ENCODE measurements at regions not wholly inside any gene's neighbourhood (a gene's known extent, or its start where the extent isn't known, plus 50 kb on each side); places are given as distances from the start of the nearest gene placed in this dataset.

DNA sequence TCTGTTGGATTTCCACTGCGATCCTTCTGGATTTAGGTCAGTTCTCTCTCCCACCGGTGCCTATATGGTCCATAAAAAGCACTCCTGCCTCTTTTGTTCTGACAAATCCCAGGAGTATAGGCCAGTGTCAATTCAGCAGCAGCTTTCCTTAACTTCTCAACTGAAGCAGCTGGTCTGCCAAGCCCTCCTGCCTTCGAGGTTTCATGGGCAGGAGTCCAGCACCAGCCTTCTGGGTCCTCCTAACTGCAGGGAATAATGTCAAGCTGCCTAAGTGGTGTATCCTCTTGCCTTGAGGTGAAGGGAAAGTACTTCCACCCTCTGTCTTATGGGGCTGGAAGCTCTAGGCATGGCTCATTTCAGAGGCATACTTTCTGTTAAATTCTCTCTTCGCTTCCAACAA, 149.4 kb upstream of the NCAM1 start:
- H3K4me1 ChIP-seq (ENCODE audit: insufficient read depth, low read length), result no peaks in the 10 kb centered on the region
- 0% methylated on average over 4 of the region's 4 CpGs for WGBS (ENCODE audit: low lambda C conversion rate)
- ChIA-PET POLR2A (no interaction called here), CTCF (ENCODE audit: low intra/inter-chr PET ratio, low total read pairs) (no interaction called here)
- no TSS peak for BruUV-seq (replicated peaks)
- no peaks in the 10 kb centered on the region for H3K79me2 ChIP-seq (ENCODE audit: insufficient read depth, low read length)
- no peak overlapping the region for H3K4me3 ChIP-seq (replicated peaks in 1 of 3; ENCODE audit: insufficient read depth in 1 of 3, low read depth in 2 of 3, low read length in 3 of 3)
- no peaks in the 10 kb centered on the region for H4K20me1 ChIP-seq (ENCODE audit: insufficient read depth, low read length)
- TF ChIP-seq ZNF431 (CRISPR knock-in tag; IDR thresholded peaks at IDR 0.05; ENCODE audit: borderline replicate concordance, low read depth) (no peak), ZNF788 (CRISPR knock-in tag; IDR thresholded peaks at IDR 0.05; ENCODE audit: borderline replicate concordance) (no peak), ZNF687 (CRISPR knock-in tag; IDR thresholded peaks at IDR 0.05) (no peak), ZNF558 (CRISPR knock-in tag; IDR thresholded peaks at IDR 0.05; ENCODE audit: borderline replicate concordance) (no peak), SRSF4 (IDR thresholded peaks at IDR 0.05; ENCODE audit: low read depth, low read length, poor library complexity, severe bottlenecking) (no peak)
- TF ChIP-seq, protein P1, sequence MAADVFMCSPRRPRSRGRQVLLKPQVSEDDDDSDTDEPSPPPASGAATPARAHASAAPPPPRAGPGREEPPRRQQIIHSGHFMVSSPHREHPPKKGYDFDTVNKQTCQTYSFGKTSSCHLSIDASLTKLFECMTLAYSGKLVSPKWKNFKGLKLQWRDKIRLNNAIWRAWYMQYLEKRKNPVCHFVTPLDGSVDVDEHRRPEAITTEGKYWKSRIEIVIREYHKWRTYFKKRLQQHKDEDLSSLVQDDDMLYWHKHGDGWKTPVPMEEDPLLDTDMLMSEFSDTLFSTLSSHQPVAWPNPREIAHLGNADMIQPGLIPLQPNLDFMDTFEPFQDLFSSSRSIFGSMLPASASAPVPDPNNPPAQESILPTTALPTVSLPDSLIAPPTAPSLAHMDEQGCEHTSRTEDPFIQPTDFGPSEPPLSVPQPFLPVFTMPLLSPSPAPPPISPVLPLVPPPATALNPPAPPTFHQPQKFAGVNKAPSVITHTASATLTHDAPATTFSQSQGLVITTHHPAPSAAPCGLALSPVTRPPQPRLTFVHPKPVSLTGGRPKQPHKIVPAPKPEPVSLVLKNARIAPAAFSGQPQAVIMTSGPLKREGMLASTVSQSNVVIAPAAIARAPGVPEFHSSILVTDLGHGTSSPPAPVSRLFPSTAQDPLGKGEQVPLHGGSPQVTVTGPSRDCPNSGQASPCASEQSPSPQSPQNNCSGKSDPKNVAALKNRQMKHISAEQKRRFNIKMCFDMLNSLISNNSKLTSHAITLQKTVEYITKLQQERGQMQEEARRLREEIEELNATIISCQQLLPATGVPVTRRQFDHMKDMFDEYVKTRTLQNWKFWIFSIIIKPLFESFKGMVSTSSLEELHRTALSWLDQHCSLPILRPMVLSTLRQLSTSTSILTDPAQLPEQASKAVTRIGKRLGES (CRISPR knock-in tag; IDR thresholded peaks at IDR 0.05; ENCODE audit: borderline replicate concordance), result no peak
- TF ChIP-seq, protein P2, sequence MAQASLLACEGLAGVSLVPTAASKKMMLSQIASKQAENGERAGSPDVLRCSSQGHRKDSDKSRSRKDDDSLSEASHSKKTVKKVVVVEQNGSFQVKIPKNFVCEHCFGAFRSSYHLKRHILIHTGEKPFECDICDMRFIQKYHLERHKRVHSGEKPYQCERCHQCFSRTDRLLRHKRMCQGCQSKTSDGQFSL (CRISPR knock-in tag; IDR thresholded peaks at IDR 0.05), result no peak
- no peaks in the 10 kb centered on the region for H3K27me3 ChIP-seq (ENCODE audit: control insufficient read depth in 1 of 2, insufficient read depth in 2 of 2, low read length in 2 of 2)
- no peak overlapping the region for H3K9ac ChIP-seq (ENCODE audit: insufficient read depth, low read depth, low read length)
- ATAC-seq, result no peak
- no peak for DNase-seq (ENCODE audit: low spot score)
- H3K36me3 ChIP-seq (replicated peaks in 1 of 2; ENCODE audit: control insufficient read depth in 1 of 2, insufficient read depth in 2 of 2, low read length in 2 of 2), result no peaks in the 10 kb centered on the region
- in situ Hi-C loops (cut with HindIII; ENCODE audit: extremely low pct_ligation_motif_present, low pct_unique_long_range_greater_than_20kb) (no loop called here), intact Hi-C loops (cut with micrococcal nuclease; ENCODE audit: unreplicated experiment) (no loop called here)
- no peaks in the 10 kb centered on the region for H3K9me3 ChIP-seq (ENCODE audit: low read length)
- H3K27ac ChIP-seq (ENCODE audit: extremely low read length, insufficient read depth, low read length), result no peak overlapping the region
- FAIRE-seq, result no peak
- H2AFZ ChIP-seq (ENCODE audit: low read length), result no peak overlapping the region
- H3K4me2 ChIP-seq (ENCODE audit: low read depth, low read length), result no peak overlapping the region

Measured in HepG2 (cell line).